ENCODE measurements at regions not wholly inside any gene's neighbourhood (a gene's known extent, or its start where the extent isn't known, plus 50 kb on each side); places are given as distances from the start of the nearest gene placed in this dataset.
A peak's percentile ranks its signal among the peaks of the same experiment; 100 is the strongest.

GRCh38 chr3:146750196-146750595 is 145.1 kb upstream of the PLSCR5 start:
- H3K36me3 ChIP-seq (ENCODE audit: control insufficient read depth, insufficient read depth, low read length): no peaks in the 10 kb centered on the region
- in situ Hi-C loops (cut with HindIII; ENCODE audit: low pct_unique_long_range_greater_than_20kb, low sequenced_read_pairs) (no loop called here), intact Hi-C loops (cut with micrococcal nuclease; ENCODE audit: unreplicated experiment) (no loop called here)
- ATAC-seq (no peak), DNase-seq (ENCODE audit: low read depth, low spot score) (no peak)
- H3K4me1 ChIP-seq (ENCODE audit: control insufficient read depth, insufficient read depth, low read length): no peaks in the 10 kb centered on the region
- no peaks in the 10 kb centered on the region for H3K27me3 ChIP-seq (ENCODE audit: control insufficient read depth, insufficient read depth, low read length)
- BruUV-seq (replicated peaks): no TSS peak
- ChIA-PET POLR2A (no interaction called here), CTCF (no interaction called here)
- TF ChIP-seq REST (IDR thresholded peaks at IDR 0.05; ENCODE audit: insufficient read depth in 1 of 2, low read depth in 2 of 2, low read length in 1 of 2): no peak
- TF ChIP-seq SIN3A (IDR thresholded peaks at IDR 0.05; ENCODE audit: borderline replicate concordance, insufficient read depth, low read depth, low read length): no peak
- TF ChIP-seq POLR2AphosphoS5 (IDR thresholded peaks at IDR 0.05; ENCODE audit: low read depth, low read length): no peak
- TF ChIP-seq CTCF (IDR thresholded peaks at IDR 0.05): no peak
- H3K9me3 ChIP-seq (ENCODE audit: control insufficient read depth, insufficient read depth, low read depth, low read length): no peaks in the 10 kb centered on the region
- no peak overlapping the region for H3K27ac ChIP-seq (ENCODE audit: low read length)
- H3K4me3 ChIP-seq (ENCODE audit: low read depth in 2 of 2, low read length in 2 of 2): no peak overlapping the region

GRCh38 chr3:146747928-146748327 is 142.8 kb upstream of the PLSCR5 start:
- intact Hi-C loops (cut with micrococcal nuclease; ENCODE audit: unreplicated experiment): no loop called here
- Histone ChIP-seq H3K27me3 (ENCODE audit: control insufficient read depth, insufficient read depth, low read length) (no peaks in the 10 kb centered on the region), H3K4me1 (ENCODE audit: control insufficient read depth, insufficient read depth, low read length) (no peaks in the 10 kb centered on the region), H3K27ac (ENCODE audit: low read length) (no peak overlapping the region), H3K9me3 (ENCODE audit: control insufficient read depth, insufficient read depth, low read depth, low read length) (no peaks in the 10 kb centered on the region), H3K36me3 (ENCODE audit: control insufficient read depth, insufficient read depth, low read length) (no peaks in the 10 kb centered on the region), H3K4me3 (ENCODE audit: low read depth in 2 of 2, low read length in 2 of 2) (no peak overlapping the region)
- ATAC-seq (peak; percentile 71; the same call in 1 of the 2 replicates), DNase-seq (ENCODE audit: low read depth, low spot score) (no peak)
- ChIA-PET CTCF (no interaction called here), POLR2A (no interaction called here)
- in situ Hi-C loops (cut with HindIII; ENCODE audit: low pct_unique_long_range_greater_than_20kb, low sequenced_read_pairs): no loop called here
- no peak for TF ChIP-seq REST (IDR thresholded peaks at IDR 0.05; ENCODE audit: insufficient read depth in 1 of 2, low read depth in 2 of 2, low read length in 1 of 2)
- TF ChIP-seq TCF7L2 (IDR thresholded peaks at IDR 0.05; ENCODE audit: low read depth, low read length): no peak
- TF ChIP-seq POLR2AphosphoS5 (IDR thresholded peaks at IDR 0.05; ENCODE audit: low read depth, low read length): no peak
- no peak for TF ChIP-seq SIN3A (IDR thresholded peaks at IDR 0.05; ENCODE audit: borderline replicate concordance, insufficient read depth, low read depth, low read length)
- peak; percentile 33; the same call in 1 of the 2 replicates for TF ChIP-seq CTCF (IDR thresholded peaks at IDR 0.05)
- BruUV-seq (replicated peaks): no TSS peak
